ENCODE measurements at regions not wholly inside any gene's neighbourhood (a gene's known extent, or its start where the extent isn't known, plus 50 kb on each side); places are given as distances from the start of the nearest gene placed in this dataset.

- ChIA-PET CTCF (interaction anchor here (1.1 to 2.2 kb wide), 2 partner anchors 10 to 22 kb away, joined by 3 to 6 read pairs; no protein-coding TSS in a partner anchor), POLR2A (no interaction called here)
- DNase-seq (ENCODE audit: extremely low spot score): no peak
- no peak for TF ChIP-seq CTCF (IDR thresholded peaks at IDR 0.05; ENCODE audit: control extremely low read depth, extremely low read depth, low read depth, missing control alignments)
Observed at GRCh38 chr10:21203473-21204107, 306.5 kb upstream of the NEBL start.

- no peak for TF ChIP-seq CTCF (IDR thresholded peaks at IDR 0.05; ENCODE audit: control extremely low read depth, extremely low read depth, low read depth, missing control alignments)
- POLR2A ChIA-PET: no interaction called here
- no peak for DNase-seq (ENCODE audit: extremely low spot score)
- CTCF ChIA-PET: no interaction called here
Observed at GRCh38 chr10:21202776-21203462, 305.8 kb upstream of the NEBL start.

GRCh38 chr10:21199501-21199900, 302.4 kb upstream of the NEBL start:
- no peak for TF ChIP-seq CTCF (IDR thresholded peaks at IDR 0.05; ENCODE audit: control extremely low read depth, extremely low read depth, low read depth, missing control alignments)
- no peak for DNase-seq (ENCODE audit: extremely low spot score)
- ChIA-PET POLR2A (no interaction called here), CTCF (interaction anchor here (0.7 to 1.3 kb wide), 2 partner anchors 11 to 14 kb away, joined by 3 read pairs; no protein-coding TSS in a partner anchor)

- no peak for TF ChIP-seq CTCF (IDR thresholded peaks at IDR 0.05; ENCODE audit: control extremely low read depth, extremely low read depth, low read depth, missing control alignments)
- CTCF ChIA-PET: interaction anchor here (1.1 kb wide), 1 partner anchor 23 kb away, joined by 3 read pairs; no protein-coding TSS in a partner anchor
- POLR2A ChIA-PET: no interaction called here
- no peak for DNase-seq (ENCODE audit: extremely low spot score)
Observed at GRCh38 chr10:21197838-21198237, 300.7 kb upstream of the NEBL start.

GRCh38 chr10:21196822-21197395, 299.8 kb upstream of the NEBL start:
- CTCF ChIA-PET: interaction anchor here (1.1 kb wide), 1 partner anchor 22 kb away, joined by 3 read pairs; no protein-coding TSS in a partner anchor
- no peak for DNase-seq (ENCODE audit: extremely low spot score)
- POLR2A ChIA-PET: no interaction called here
- no peak for TF ChIP-seq CTCF (IDR thresholded peaks at IDR 0.05; ENCODE audit: control extremely low read depth, extremely low read depth, low read depth, missing control alignments)

- POLR2A ChIA-PET: no interaction called here
- no peak for DNase-seq (ENCODE audit: extremely low spot score)
- TF ChIP-seq CTCF (IDR thresholded peaks at IDR 0.05; ENCODE audit: control extremely low read depth, extremely low read depth, low read depth, missing control alignments): no peak
- CTCF ChIA-PET: no interaction called here
Observed at GRCh38 chr10:21195252-21195651, 298.1 kb upstream of the NEBL start.

Measured in GM10248 (cell line).